NCI-H774 (cell line): ENCODE measurements at regions not wholly inside any gene's neighbourhood (a gene's known extent, or its start where the extent isn't known, plus 50 kb on each side); places are given as distances from the start of the nearest gene placed in this dataset.
"Not testable (repeated sequence)": the region's sequence is repeated elsewhere in the genome, so short reads cannot be mapped to it uniquely, and the experiment has no call there.

Experiments
- DNase-seq: peaks from one replicate; lab custom pipeline; 2025; lab: John Stamatoyannopoulos, UW

DNA sequence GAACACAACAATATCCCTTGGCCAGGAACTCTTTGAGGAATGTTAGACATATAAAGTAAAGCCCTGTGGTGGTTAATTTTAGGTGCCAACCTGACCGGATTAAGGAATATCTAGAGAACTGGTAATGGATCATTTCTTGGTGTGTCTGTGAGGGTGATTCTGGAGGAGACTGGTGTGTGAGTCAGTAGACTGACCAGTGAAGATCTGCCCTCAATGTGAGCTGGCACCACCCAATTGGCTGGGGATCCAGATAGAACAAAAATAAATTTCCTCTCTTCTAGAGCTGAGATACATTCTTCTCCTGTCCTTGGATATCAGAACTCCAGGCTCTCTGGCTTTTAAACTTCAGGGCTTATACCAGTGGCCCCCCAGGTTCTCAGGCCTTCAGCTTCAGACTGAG lies 56.2 kb upstream of the TNPO1 start:
- no peak for DNase-seq

DNA sequence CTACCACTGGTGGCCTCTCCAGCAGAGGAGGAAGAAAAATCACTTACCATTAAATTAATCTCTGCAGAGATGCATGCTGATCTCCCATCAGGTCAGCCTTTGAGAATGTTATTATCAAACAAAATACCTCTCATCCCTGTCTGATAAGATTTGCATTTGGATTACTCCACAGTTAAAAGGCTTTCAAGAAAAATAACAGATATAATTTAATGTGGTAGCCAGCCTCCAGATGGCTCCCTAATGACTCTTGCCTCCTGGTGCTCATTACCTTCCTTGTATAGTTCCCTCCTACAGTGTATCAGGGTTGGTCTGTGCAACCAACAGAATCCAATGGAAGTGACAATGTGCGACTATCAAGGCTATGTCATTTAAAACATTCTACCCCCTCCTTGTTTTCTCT lies 63.6 kb upstream of the TNPO1 start:
- DNase-seq, result no peak

GRCh38 chr5:72749362-72749997 lies 67.0 kb upstream of the TNPO1 start:
- no peak for DNase-seq

- DNase-seq, result no peak
These were observed 68.6 kb upstream of the TNPO1 start for GRCh38 chr5:72747826-72748225.

DNA sequence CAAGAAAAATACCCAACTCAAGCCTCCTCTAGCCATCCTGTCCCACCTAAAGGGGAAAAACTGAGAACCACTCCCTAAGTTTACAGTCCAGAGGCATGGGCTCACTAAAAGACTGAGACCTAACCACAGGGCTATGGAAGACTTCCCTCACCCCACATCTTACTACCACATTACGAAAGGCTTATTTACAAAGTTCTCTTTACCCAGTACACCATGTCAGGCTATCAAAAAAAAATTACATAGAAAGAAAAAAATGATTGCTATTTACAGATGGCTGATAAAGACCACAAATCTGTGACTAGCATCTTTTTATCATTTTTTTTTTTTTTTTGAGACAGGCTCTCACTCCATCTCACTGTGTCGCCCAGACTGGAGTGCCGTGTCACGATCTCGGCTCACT lies 69.7 kb upstream of the TNPO1 start:
- no peak for DNase-seq

DNA sequence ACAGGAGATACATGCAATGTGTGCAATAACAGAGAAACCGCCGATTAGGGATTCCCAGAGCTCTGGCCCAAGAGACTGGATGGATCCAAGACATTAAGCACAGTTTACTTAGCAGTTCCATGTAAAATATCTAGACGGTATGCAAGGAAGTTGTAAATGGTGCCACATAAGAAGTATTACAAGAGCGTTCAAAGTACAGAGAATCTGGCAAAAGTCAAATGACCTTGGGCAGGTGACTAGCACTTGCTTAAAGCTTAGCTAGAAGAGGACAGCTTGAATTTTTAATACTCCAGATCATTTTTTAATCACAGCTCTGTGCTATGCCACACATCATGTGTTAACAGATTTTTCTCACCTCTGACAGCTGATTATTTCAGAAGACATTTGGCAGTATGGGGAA lies 72.3 kb upstream of the TNPO1 start:
- DNase-seq, result no peak

GRCh38 chr5:72741805-72742204 lies 74.7 kb upstream of the TNPO1 start:
- no peak for DNase-seq

DNA sequence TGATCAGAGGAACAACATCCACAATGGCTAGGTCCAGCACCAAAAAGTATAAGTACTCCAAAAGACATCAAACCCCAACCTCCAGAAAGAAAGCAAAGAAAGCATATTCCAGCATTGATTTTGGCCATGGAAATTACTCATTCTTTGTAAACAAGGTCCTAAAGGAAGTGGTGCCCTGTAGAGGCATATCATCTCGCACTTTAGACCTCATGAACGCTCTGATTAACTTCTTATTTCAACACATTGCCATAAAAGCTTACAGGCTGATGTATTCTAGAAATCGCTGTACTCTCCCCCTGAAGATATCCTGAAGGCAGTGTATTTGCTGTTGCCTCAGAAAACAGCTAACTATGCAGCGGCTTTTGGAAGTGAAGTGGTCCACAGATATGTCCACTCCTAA lies 82.7 kb upstream of the TNPO1 start:
- DNase-seq, result no peak

GRCh38 chr5:72723581-72723980 lies 92.9 kb upstream of the TNPO1 start:
- no peak for DNase-seq

DNA sequence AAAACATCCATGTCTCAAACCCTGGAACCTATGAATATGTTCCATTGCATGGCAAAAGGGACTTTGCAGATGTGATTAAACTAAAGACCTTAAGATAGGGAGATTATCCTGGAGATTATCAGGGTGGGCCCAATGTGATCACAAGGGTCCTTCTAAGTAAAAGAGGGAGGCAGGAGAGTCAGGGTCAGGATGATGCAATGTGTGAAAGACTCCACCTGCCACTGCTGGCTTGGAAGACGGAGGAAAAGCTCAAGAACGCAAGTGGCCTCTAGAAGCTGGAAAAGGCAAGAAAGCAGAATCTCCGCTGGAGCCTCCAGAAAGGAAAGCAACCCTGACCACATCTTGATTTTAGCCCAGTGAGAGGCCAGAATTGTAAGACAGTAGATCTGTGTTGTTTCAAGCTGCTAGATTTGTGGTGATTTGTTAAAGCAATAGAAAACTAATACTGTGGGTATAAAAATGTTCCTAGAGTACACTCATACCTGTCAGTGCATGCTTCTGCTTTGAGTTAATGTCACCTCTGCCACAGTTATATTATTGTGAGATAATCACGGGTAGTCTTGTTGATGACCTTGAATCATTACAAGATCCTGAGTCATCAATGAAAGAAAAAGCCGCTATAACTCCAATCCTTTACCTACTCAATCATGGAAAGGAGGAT lies 93.5 kb upstream of the TNPO1 start:
- DNase-seq, result no peak

- no peak for DNase-seq
These were observed 94.6 kb upstream of the TNPO1 start for GRCh38 chr5:72721844-72722243.

DNA sequence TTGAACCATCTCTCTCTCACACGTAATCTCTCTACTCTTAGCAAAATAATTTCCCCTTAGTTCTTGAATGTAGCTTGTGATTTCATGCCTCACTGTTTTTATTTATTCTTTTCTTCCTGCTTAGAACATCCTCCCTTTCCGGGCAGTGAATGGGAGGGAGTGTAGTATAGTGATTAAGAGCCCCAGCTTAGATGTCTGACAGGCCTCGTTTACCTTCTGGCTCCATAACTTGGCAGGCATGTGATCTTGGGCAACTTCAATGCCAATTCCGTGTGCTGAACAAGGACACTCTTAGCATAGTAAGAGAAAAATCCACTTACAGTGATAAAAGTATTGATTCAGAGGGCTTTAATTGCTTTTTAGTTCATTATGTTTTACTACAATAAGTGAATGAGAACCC lies 96.3 kb upstream of the TNPO1 start:
- no peak for DNase-seq

- DNase-seq, result no peak
These were observed 105.1 kb upstream of the TNPO1 start for GRCh38 chr5:72711351-72711750.

GRCh38 chr5:72709341-72709740 lies 107.1 kb upstream of the TNPO1 start:
- DNase-seq, result no peak

DNA sequence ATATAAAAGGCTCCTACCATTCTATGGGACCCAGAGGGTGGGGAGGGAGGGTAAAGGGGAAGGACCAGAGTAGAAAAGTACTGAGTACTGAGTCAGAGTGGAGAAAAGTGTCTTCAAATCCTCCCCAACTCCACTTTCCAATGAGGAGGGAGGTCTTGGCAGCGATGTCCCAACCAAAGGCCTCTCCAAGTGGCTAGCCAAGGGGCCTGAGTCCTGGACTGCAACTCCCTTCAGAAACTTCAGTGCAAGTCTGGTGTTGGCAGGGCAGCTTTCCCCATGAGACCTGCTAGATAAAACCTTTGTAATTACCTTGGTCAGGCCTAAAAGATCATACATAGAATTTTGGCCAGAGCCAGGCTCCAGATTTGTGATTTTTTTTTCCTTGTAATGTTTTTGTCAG lies 111.3 kb upstream of the TNPO1 start:
- no peak for DNase-seq

GRCh38 chr5:72703876-72704275 lies 112.6 kb upstream of the TNPO1 start:
- DNase-seq, result no peak

DNA sequence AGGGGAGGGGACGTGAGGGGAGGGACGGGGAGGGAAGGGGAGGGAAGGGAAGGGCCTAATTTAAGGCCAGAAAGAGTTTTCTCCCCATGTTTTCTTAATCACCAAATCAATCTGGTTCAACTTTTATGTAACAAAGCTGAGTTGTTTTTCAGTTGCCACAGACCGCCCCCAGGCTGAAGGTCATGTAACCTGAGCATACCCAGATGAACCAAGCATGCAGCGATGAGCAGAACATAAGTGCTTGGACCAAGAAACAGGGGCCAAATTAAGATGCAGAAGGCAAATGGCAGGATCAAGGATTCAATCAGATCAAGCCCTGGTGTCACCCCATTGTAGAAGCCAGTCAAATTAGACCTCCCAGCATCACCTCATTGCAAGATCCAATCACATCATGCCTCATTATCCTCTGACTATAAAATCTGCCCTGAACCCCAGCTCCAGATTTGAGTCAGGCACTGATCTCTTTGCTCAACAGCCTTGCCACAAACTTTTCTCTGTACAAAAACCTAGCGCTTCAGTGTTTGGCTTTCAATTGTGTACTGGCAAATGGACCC lies 113.5 kb upstream of the TNPO1 start:
- no peak for DNase-seq

DNA sequence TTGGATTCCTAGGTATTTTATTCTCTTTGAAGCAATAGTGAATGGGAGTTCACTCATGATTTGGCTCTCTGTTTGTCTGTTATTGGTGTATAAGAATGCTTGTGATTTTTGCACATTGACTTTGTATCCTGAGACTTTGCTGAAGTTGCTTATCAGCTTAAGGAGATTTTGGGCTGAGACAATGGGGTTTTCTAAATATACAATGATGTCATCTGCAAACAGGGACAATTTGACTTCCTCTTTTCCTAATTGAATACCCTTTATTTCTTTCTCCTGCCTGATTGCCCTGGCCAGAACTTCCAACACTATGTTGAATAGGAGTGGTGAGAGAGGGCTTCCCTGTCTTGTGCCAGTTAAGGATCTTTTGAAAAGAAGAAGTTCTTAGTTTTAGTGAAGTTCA lies 114.4 kb upstream of the TNPO1 start:
- not testable (repeated sequence) for DNase-seq

DNA sequence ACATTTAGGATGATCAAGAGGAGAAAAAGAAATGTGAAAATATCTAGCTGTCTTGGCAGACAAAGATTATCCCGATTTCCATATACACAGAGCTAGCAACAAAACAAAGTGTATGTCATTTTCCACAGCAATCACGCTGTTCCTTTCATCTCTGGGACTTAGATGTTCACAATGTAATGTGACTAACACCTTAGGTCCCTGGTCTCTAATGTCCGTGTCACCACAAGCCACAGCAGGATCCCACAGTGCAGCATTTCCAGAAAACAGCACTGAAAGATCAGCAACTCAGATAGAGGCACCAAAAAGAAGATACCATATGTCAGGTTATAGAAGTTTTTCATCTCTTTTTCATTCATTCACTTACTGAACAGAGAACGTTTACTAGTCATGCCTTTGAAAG lies 118.0 kb upstream of the TNPO1 start:
- no peak for DNase-seq

- DNase-seq, result no peak
These were observed 118.8 kb upstream of the TNPO1 start for GRCh38 chr5:72697622-72698021.

DNA sequence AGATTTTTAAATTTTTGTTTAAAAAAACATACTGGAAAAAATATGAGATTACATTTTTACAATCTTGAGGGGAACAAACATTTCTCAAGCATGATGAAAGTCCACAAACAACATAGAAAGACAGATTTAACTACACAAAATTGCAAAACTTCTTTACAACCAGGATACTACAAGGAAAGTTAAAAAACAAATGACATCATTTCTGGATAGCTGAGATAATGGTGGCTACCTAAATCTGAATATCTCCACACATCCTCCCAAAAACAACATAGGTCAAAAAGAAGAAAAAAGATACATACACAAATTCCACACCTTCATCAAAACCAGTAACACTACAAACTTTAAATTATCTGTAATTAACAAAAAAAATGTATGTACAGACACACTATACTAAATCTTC lies 120.8 kb upstream of the TNPO1 start:
- DNase-seq, result no peak

DNA sequence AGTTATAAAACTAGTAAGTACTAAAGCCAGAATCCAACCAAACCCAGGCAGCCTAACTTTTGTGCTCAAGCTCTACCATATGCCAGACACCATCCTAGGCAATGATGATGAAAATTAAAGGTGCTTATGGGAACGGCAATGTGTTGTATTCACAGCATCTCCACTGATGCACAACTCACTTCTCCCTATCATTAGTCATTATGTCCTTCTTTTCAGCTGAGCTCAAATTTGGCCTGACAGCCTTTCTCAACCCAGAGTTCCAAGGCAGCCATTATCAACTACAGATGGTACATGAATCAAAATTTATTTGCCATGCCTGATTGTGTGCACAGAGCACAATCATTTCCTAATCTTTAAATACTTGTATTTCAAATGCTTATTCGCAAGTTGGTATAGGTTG lies 121.6 kb upstream of the TNPO1 start:
- DNase-seq, result no peak

DNA sequence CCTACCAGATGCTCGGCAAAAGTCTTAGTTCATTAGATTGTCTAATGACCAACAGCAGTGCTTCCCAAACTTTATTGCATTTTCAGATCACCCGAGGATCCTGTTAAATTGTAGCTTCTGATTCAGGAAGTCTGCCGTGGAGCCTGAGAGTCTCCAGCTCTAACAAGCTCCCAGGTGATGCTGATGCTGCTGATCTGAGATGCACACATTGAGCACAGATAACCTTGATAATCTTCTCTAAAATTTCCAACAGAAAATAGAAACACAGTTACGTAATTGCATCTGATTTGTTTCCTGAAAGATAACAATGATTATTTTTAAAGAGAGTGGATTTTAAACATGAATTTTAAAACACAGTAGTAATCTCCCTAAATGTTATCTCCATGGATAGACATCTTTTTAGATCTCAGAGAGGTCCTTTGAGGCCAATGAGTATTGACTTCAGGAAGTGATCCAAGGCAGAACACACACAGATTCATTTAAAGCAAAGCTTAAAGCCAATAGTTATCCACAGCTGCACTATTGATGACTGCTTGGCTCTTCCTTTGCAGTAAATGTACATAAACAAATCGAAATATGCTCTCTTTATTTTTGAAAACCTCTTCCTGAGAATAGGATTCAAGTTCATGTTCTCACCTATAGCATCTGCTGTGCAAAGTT lies 122.8 kb upstream of the TNPO1 start:
- DNase-seq, result no peak
